Posterior vena cava (tissue), 2 donors: ENCODE measurements at regions not wholly inside any gene's neighbourhood (a gene's known extent, or its start where the extent isn't known, plus 50 kb on each side); places are given as distances from the start of the nearest gene placed in this dataset.

Experiments
- DNase-seq: peaks from one replicate; pipeline ENCODE4 v3.0.0-alpha.2; 2020; ENCODE audit warnings: low spot score
- intact Hi-C, 2 donors: fragments of 100-400 bp; cut with DNase I; formaldehyde crosslinking; loops; one replicate each; pipeline versions ENCODE4 v1.14.1 to v1.14.2; 2022 to 2023
- donor health status: DM: yes; HTN: yes; CAD: no.
- donor health status: DM: yes; HTN: yes; CAD: no.

GRCh38 chr20:6212903-6213302, 90.1 kb upstream of the FERMT1 start:
- DNase-seq: no peak
- intact Hi-C loops: no loop called here

DNA sequence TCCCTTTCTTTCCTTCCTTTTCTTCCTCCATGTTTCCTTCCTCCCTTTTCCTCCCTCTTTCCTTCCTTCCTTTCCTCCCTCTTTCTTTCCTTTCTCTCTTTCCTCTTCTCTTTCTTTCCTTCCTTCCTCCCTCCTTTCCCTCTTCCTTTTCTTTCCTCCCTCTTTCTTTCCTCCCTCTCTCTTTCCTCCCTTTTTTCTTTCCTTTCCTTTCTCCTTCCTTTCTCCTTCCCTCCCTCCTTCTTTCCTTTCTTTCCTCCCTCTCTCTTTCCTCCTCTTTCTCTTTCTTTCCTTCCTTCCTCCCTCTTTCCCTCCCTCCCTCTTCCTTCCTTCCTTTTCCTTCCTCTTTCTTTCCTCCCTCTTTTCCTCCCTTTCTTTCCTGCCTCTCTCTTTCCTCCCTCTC, 86.3 kb upstream of the FERMT1 start:
- intact Hi-C loops: no loop called here
- no peak for DNase-seq

DNA sequence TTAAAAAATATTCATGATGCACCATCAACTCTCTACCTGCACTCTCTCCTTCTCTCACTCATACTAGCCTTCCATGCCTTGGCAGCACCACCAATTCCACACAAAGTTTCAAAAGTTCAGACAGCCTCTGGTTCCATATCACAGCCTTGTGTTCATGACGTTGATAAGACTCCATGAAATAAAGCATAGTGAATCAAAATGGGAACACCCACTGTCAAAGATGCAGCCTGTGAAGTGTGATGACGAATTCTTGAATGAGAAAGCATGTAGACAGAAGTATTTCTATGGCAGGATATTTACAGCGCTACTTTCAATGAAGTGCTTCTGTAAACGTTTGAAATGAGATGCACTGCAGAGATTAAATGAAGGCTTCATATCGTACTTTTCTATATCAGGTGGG, 77.3 kb upstream of the FERMT1 start:
- DNase-seq: no peak

GRCh38 chr20:6185268-6185667, 62.4 kb upstream of the FERMT1 start:
- DNase-seq: no peak
- intact Hi-C loops: no loop called here

More for the DNA sequence above, 77.3 kb upstream of the FERMT1 start:
- intact Hi-C loops: no loop called here

GRCh38 chr20:6184086-6184485, 61.3 kb upstream of the FERMT1 start:
- no peak for DNase-seq
- intact Hi-C loops: no loop called here

- intact Hi-C loops: no loop called here
These were observed 57.7 kb upstream of the FERMT1 start for GRCh38 chr20:6180531-6180930.

DNA sequence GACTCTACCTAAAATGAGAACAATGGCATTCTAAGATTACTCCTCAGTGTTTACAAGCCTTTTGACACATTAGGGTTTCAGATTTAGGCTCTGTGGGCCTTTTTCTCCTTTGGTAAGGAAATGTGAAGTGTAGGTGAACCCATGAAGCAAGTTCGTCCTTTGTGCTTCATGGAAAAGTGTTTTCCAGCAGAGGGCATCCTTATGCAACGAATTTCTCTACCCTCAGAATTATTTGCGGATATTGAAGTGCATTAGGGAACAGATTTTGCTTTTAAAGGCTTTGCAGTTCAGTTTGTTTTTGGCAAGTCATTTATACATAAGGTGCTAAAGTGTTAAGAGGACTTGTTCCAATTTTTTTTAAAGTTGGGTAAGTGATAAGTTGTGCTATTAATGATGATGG, 55.7 kb upstream of the FERMT1 start:
- no peak for DNase-seq
- intact Hi-C loops: no loop called here

More at GRCh38 chr20:6180531-6180930, 57.7 kb upstream of the FERMT1 start:
- DNase-seq: no peak

DNA sequence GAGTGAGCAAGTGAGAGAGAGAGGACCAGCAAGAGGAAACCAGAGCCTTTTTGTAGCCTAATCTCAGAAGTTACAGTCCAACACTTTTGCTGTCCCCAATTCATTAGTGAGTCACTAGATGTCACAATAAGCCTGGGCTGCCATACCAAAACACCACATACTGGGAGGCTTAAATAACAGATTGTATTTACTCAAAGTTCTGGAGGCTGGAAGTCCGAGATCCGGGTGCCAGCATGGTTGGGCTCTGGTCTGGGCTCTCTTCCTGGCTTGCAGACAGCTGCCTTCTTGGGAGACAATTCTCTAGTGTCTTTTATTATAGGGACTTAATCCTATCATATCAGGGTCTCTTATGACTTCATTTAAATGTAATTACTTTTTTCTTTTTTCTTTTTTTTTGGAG, 50.7 kb upstream of the FERMT1 start:
- intact Hi-C loops: no loop called here
- no peak for DNase-seq
